Keratinocyte (primary cell): ENCODE measurements at regions not wholly inside any gene's neighbourhood (a gene's known extent, or its start where the extent isn't known, plus 50 kb on each side); places are given as distances from the start of the nearest gene placed in this dataset.

Experiments used
- DNase-seq: peaks from one replicate; pipeline ENCODE4 v3.0.0-alpha.2; 2011; ENCODE audit warnings: low read depth, missing footprints, low spot score
- FAIRE-seq: peaks from 2 replicates; lab custom pipeline; 2011; peaks lifted over from hg19 to GRCh38; lab: Jason Lieb, UNC
- H2AFZ ChIP-seq: 2 replicates; pipeline ENCODE4 v1.6.0; 2012; ENCODE audit warnings: low read length, control low read depth, inconsistent platforms; ENCODE audit not compliant: control insufficient read depth
- H3K27ac ChIP-seq: 2 replicates; pipeline ENCODE4 v1.5.1; 2011; ENCODE audit warnings: low read length; ENCODE audit not compliant: control insufficient read depth, insufficient read depth
- H3K27me3 ChIP-seq: 3 replicates; pipeline ENCODE4 v1.6.0; 2011; ENCODE audit warnings: low read length; ENCODE audit not compliant: control insufficient read depth, insufficient read depth; ENCODE audit errors: extremely low read depth
- H3K36me3 ChIP-seq, 2 experiments: 2 replicates in 1 of 2; 3 replicates in 1 of 2; pipeline ENCODE4 v1.5.1; 2011; ENCODE audit warnings: low read length in 2 of 2, mild to moderate bottlenecking in 1 of 2; ENCODE audit not compliant: control insufficient read depth in 2 of 2, insufficient read depth in 2 of 2; ENCODE audit errors: extremely low read depth in 1 of 2
- H3K4me1 ChIP-seq: 3 replicates; pipeline ENCODE4 v1.5.1; 2011; ENCODE audit warnings: low read length; ENCODE audit not compliant: control insufficient read depth, insufficient read depth; ENCODE audit errors: extremely low read depth
- H3K4me2 ChIP-seq: 3 replicates; pipeline ENCODE4 v1.6.0; 2011; ENCODE audit warnings: low read depth, low read length; ENCODE audit not compliant: control insufficient read depth, insufficient read depth; ENCODE audit errors: extremely low read depth
- H3K4me3 ChIP-seq, 3 experiments: fragments of 200-600 bp in 1 of 3; sonication (generic) in 1 of 3; 2 replicates in 2 of 3; 3 replicates in 1 of 3; pipeline ENCODE4 v1.5.1; 2011 to 2016; ENCODE audit warnings: low read length in 3 of 3, mild to moderate bottlenecking in 3 of 3, control low read depth in 2 of 3, inconsistent platforms in 1 of 3, low read depth in 1 of 3, mixed read lengths in 1 of 3, mixed run types in 1 of 3, moderate library complexity in 1 of 3; ENCODE audit not compliant: control insufficient read depth in 2 of 3, insufficient read depth in 2 of 3; ENCODE audit errors: extremely low read depth in 1 of 3
- H3K79me2 ChIP-seq: 2 replicates; pipeline ENCODE4 v1.6.0; 2012; ENCODE audit warnings: low read length; ENCODE audit not compliant: control insufficient read depth, insufficient read depth
- H3K9ac ChIP-seq: 3 replicates; pipeline ENCODE4 v1.6.0; 2011; ENCODE audit warnings: low read length; ENCODE audit not compliant: control insufficient read depth, insufficient read depth; ENCODE audit errors: extremely low read depth
- H3K9me1 ChIP-seq: 3 replicates; pipeline ENCODE4 v1.6.0; 2011; ENCODE audit warnings: low read length; ENCODE audit not compliant: control insufficient read depth, insufficient read depth; ENCODE audit errors: extremely low read depth
- H3K9me3 ChIP-seq: 2 replicates; pipeline ENCODE4 v1.5.1; 2012; ENCODE audit warnings: low read depth, low read length; ENCODE audit not compliant: control insufficient read depth
- H4K20me1 ChIP-seq: 3 replicates; pipeline ENCODE4 v1.6.0; 2011; ENCODE audit warnings: low read length; ENCODE audit not compliant: control insufficient read depth, insufficient read depth; ENCODE audit errors: extremely low read depth
- CTCF ChIP-seq, 3 experiments: IDR thresholded peaks in 1 of 3; conservative IDR thresholded peaks in 1 of 3; optimal IDR thresholded peaks in 1 of 3; 2 replicates in 2 of 3; 3 replicates in 1 of 3; pipeline versions ENCODE3 to v1.5.1; 2011; ENCODE audit warnings: low read length in 3 of 3, mild to moderate bottlenecking in 3 of 3, moderate library complexity in 2 of 3, control low read depth in 1 of 3, inconsistent platforms in 1 of 3; ENCODE audit not compliant: insufficient read depth in 2 of 3; ENCODE audit errors: extremely low read depth in 1 of 3
- EZH2 ChIP-seq: IDR thresholded peaks from one replicate; pipeline ENCODE4 v1.6.1; 2012; ENCODE audit warnings: inconsistent platforms, mild to moderate bottlenecking, low read length, moderate library complexity
- dilution Hi-C: fragments of 300-500 bp; cut with MboI; formaldehyde crosslinking; loops from one replicate; pipeline ENCODE4 v1.7.0; 2020; ENCODE audit warnings: low sequenced_read_pairs; ENCODE audit not compliant: extremely low pct_ligation_motif_present

GRCh38 chr13:87778128-87778527 is 107.0 kb downstream of the SLITRK5 start:
- H3K27ac ChIP-seq, result no peak overlapping the region
- H2AFZ ChIP-seq, result no peak overlapping the region
- no peaks in the 10 kb centered on the region for H4K20me1 ChIP-seq
- TF ChIP-seq EZH2, result no peak
- TF ChIP-seq CTCF (optimal IDR thresholded peaks at IDR 0.05 in 1 of 3, IDR thresholded peaks at IDR 0.05 in 1 of 3, conservative IDR thresholded peaks at IDR 0.05 in 1 of 3; ENCODE audit: extremely low read depth in 1 of 3, insufficient read depth in 2 of 3, low read length in 3 of 3), result no peak
- no peaks in the 10 kb centered on the region for H3K9me3 ChIP-seq
- H3K4me1 ChIP-seq, result no peaks in the 10 kb centered on the region
- H3K36me3 ChIP-seq, result no peaks in the 10 kb centered on the region
- dilution Hi-C loops, result no loop called here
- no peak for FAIRE-seq
- H3K27me3 ChIP-seq, result no peaks in the 10 kb centered on the region
- H3K4me2 ChIP-seq, result no peak overlapping the region
- H3K79me2 ChIP-seq, result no peaks in the 10 kb centered on the region
- no peak overlapping the region for H3K4me3 ChIP-seq
- H3K9me1 ChIP-seq, result no peaks in the 10 kb centered on the region
- no peak overlapping the region for H3K9ac ChIP-seq
- no peak for DNase-seq

- Histone ChIP-seq H3K4me2 (no peak overlapping the region), H3K79me2 (no peaks in the 10 kb centered on the region), H3K9me1 (no peaks in the 10 kb centered on the region), H3K27me3 (no peaks in the 10 kb centered on the region), H2AFZ (no peak overlapping the region), H3K9me3 (no peaks in the 10 kb centered on the region), H3K4me3 (no peak overlapping the region), H4K20me1 (no peaks in the 10 kb centered on the region), H3K27ac (no peak overlapping the region), H3K4me1 (no peaks in the 10 kb centered on the region), H3K9ac (no peak overlapping the region), H3K36me3 (no peaks in the 10 kb centered on the region)
- DNase-seq, result no peak
- dilution Hi-C loops, result no loop called here
- TF ChIP-seq CTCF (optimal IDR thresholded peaks at IDR 0.05 in 1 of 3, IDR thresholded peaks at IDR 0.05 in 1 of 3, conservative IDR thresholded peaks at IDR 0.05 in 1 of 3; ENCODE audit: extremely low read depth in 1 of 3, insufficient read depth in 2 of 3, low read length in 3 of 3), result no peak
- no peak for TF ChIP-seq EZH2
- no peak for FAIRE-seq
Observed at GRCh38 chr13:87779426-87779825, 108.3 kb downstream of the SLITRK5 start.
